CD4-positive, alpha-beta T cell treated with Interleukin-15 for 1 hour (primary cell): ENCODE measurements at regions not wholly inside any gene's neighbourhood (a gene's known extent, or its start where the extent isn't known, plus 50 kb on each side); places are given as distances from the start of the nearest gene placed in this dataset.

Experiments
- DNase-seq: peaks from one replicate; pipeline ENCODE4 v3.0.0-alpha.2; 2020

GRCh38 chr11:8340296-8340695, 76.6 kb upstream of the LMO1 start:
- DNase-seq: no peak

GRCh38 chr11:8339592-8340022, 75.9 kb upstream of the LMO1 start:
- no peak for DNase-seq

- DNase-seq: no peak
Observed at GRCh38 chr11:8338138-8338537, 74.5 kb upstream of the LMO1 start.

GRCh38 chr11:8337130-8337795, 73.6 kb upstream of the LMO1 start:
- DNase-seq: no peak

GRCh38 chr11:8336356-8337129, 72.9 kb upstream of the LMO1 start:
- DNase-seq: no peak

GRCh38 chr11:8335683-8336082, 72.0 kb upstream of the LMO1 start:
- no peak for DNase-seq

GRCh38 chr11:8335186-8335585, 71.5 kb upstream of the LMO1 start:
- DNase-seq: no peak

- peak; percentile 62 for DNase-seq
Observed at GRCh38 chr11:8333811-8334401, 70.2 kb upstream of the LMO1 start.

- no peak for DNase-seq
Observed at GRCh38 chr11:8333376-8333775, 69.7 kb upstream of the LMO1 start.

GRCh38 chr11:8332891-8333290, 69.2 kb upstream of the LMO1 start:
- DNase-seq: no peak

- DNase-seq: peak; percentile 45
Observed at GRCh38 chr11:8332196-8332595, 68.5 kb upstream of the LMO1 start.

- no peak for DNase-seq
Observed at GRCh38 chr11:8331767-8332166, 68.1 kb upstream of the LMO1 start.

- DNase-seq: no peak
Observed at GRCh38 chr11:8330896-8331295, 67.2 kb upstream of the LMO1 start.

- DNase-seq: no peak
Observed at GRCh38 chr11:8330404-8330803, 66.7 kb upstream of the LMO1 start.

- no peak for DNase-seq
Observed at GRCh38 chr11:8329847-8330361, 66.2 kb upstream of the LMO1 start.

- no peak for DNase-seq
Observed at GRCh38 chr11:8329336-8329735, 65.7 kb upstream of the LMO1 start.

GRCh38 chr11:8328848-8329330, 65.2 kb upstream of the LMO1 start:
- peak; percentile 80 for DNase-seq

- no peak for DNase-seq
Observed at GRCh38 chr11:8328231-8328794, 64.6 kb upstream of the LMO1 start.

GRCh38 chr11:8327761-8328192, 64.1 kb upstream of the LMO1 start:
- peak; percentile 61 for DNase-seq

GRCh38 chr11:8326337-8326736, 62.7 kb upstream of the LMO1 start:
- DNase-seq: no peak

- no peak for DNase-seq
Observed at GRCh38 chr11:8325591-8326304, 62.1 kb upstream of the LMO1 start.

- DNase-seq: no peak
Observed at GRCh38 chr11:8323161-8323935, 59.7 kb upstream of the LMO1 start.
